Activated T-cell treated with anti-CD3 and anti-CD28 coated beads, Interleukin-2, amount 50 U/mL, for 4 hours (primary cell): ENCODE measurements at regions not wholly inside any gene's neighbourhood (a gene's known extent, or its start where the extent isn't known, plus 50 kb on each side); places are given as distances from the start of the nearest gene placed in this dataset.
"Not testable (repeated sequence)": the region's sequence is repeated elsewhere in the genome, so short reads cannot be mapped to it uniquely, and the experiment has no call there.

Experiments
- ATAC-seq, 2 donors: fragments of 200-7000 bp; cut with Tn5 transposase; one replicate each; pipeline ENCODE4 v1.10.0; 2021
- DNase-seq: peaks from one replicate; pipeline ENCODE4 v3.0.0-alpha.2; 2020
- H3K27me3 Mint-ChIP-seq: one replicate; pipeline ENCODE4 v1.8.0; 2021; ENCODE audit warnings: low read depth, mixed read lengths
- H3K36me3 Mint-ChIP-seq: one replicate; pipeline ENCODE4 v1.8.0; 2022; ENCODE audit warnings: mixed read lengths; ENCODE audit not compliant: insufficient read depth
- H3K4me1 Mint-ChIP-seq: one replicate; pipeline ENCODE4 v1.8.0; 2021; ENCODE audit warnings: low read depth, mixed read lengths
- H3K4me3 Mint-ChIP-seq: one replicate; pipeline ENCODE4 v1.8.0; 2021; ENCODE audit warnings: mild to moderate bottlenecking, moderate library complexity, mixed read lengths
- H3K9me3 Mint-ChIP-seq: one replicate; pipeline ENCODE4 v1.8.0; 2021; ENCODE audit warnings: mixed read lengths

GRCh38 chr6:14294270-14294951 is 176.8 kb downstream of the CD83 start:
- Mint-ChIP-seq H3K36me3 (no peaks in the 10 kb centered on the region), H3K4me3 (no peak overlapping the region), H3K4me1 (peaks cover 7% of the 10 kb centered on the region), H3K27me3 (no peaks in the 10 kb centered on the region), H3K9me3 (no peaks in the 10 kb centered on the region)
- ATAC-seq, result no peak
- DNase-seq, result no peak

DNA sequence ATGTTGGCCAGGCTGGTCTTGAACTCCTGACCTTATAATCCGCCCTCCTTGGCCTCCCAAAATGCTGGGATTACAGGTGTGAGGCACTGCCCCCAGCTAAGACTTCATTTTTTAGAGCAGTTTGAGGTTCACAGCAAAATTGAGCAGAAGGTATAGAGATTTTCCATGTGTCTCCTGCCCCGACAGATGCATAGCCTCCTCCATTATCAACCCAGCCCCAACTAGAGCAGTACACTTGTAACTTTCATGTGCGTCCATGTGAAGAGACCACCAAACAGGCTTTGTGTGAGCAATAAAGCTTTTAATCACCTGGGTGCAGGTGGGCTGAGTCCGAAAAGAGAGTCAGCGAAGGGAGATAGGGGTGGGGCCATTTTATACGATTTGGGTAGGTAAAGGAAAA is 179.1 kb downstream of the CD83 start:
- H3K4me1 Mint-ChIP-seq, H3K4me3 Mint-ChIP-seq, H3K27me3 Mint-ChIP-seq, ATAC-seq, H3K36me3 Mint-ChIP-seq, H3K9me3 Mint-ChIP-seq, DNase-seq: not testable (repeated sequence)

- H3K4me3 Mint-ChIP-seq, H3K36me3 Mint-ChIP-seq, H3K4me1 Mint-ChIP-seq, ATAC-seq, DNase-seq, H3K27me3 Mint-ChIP-seq, H3K9me3 Mint-ChIP-seq: not testable (repeated sequence)
These were observed 179.5 kb downstream of the CD83 start for GRCh38 chr6:14297118-14297517.

GRCh38 chr6:14300189-14300588 is 182.6 kb downstream of the CD83 start:
- H3K4me1 Mint-ChIP-seq, H3K27me3 Mint-ChIP-seq, H3K4me3 Mint-ChIP-seq, H3K36me3 Mint-ChIP-seq, DNase-seq, H3K9me3 Mint-ChIP-seq, ATAC-seq: not testable (repeated sequence)

DNA sequence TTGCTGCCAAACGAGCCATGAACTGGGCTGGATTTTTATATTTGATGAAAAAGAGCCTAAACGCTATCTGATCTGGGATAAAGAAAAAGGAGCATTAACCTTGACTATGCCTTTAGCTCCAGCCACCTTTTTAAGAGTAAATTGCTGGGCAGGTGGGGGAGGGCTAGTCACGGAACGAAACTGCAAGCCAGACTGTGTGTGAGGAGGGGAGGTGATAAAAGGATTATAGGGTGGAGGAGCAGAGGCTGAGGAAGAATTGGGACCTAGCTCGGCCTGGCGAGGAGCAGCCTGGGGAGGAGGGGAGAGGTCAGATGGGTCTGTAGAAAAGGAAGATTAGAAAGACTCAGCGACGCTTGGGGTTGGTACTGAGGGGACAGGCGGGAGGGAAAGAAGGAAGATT is 183.1 kb downstream of the CD83 start:
- H3K4me1 Mint-ChIP-seq, H3K4me3 Mint-ChIP-seq, H3K27me3 Mint-ChIP-seq, H3K36me3 Mint-ChIP-seq, H3K9me3 Mint-ChIP-seq, DNase-seq, ATAC-seq: not testable (repeated sequence)

GRCh38 chr6:14301477-14301876 is 183.9 kb downstream of the CD83 start:
- not testable (repeated sequence) for H3K27me3 Mint-ChIP-seq, ATAC-seq, H3K36me3 Mint-ChIP-seq, H3K4me3 Mint-ChIP-seq, DNase-seq, H3K4me1 Mint-ChIP-seq, H3K9me3 Mint-ChIP-seq

- peaks cover 3% of the 10 kb centered on the region for H3K4me1 Mint-ChIP-seq
- ATAC-seq (peak in 1 of 2 donors; percentile 40), DNase-seq (no peak)
- H3K27me3 Mint-ChIP-seq, result no peaks in the 10 kb centered on the region
- no peaks in the 10 kb centered on the region for H3K36me3 Mint-ChIP-seq
- no peaks in the 10 kb centered on the region for H3K9me3 Mint-ChIP-seq
- H3K4me3 Mint-ChIP-seq, result no peak overlapping the region
These were observed 187.6 kb downstream of the CD83 start for GRCh38 chr6:14305131-14305530.

DNA sequence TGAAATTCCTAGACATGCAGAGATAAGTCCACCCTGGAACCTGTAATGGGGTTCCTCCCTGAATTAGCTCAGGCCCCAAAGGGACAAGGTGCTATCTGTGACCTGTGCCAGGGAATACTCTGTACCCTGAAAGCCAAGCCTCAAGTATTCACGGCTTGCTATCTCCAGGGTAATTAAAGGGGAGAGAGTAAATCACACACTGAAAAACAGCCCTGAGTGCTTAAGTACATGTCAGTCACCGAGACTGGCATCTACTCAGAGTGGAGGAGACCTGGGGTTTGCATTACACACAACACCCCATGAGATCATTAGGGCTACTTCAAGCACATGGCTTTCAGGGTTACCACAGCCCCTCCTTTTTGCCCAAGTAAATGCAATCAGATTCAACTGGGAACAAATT is 188.1 kb downstream of the CD83 start:
- DNase-seq, result no peak

GRCh38 chr6:14306151-14306906 is 188.8 kb downstream of the CD83 start:
- Mint-ChIP-seq H3K9me3 (no peaks in the 10 kb centered on the region), H3K4me1 (peaks cover 3% of the 10 kb centered on the region), H3K36me3 (no peaks in the 10 kb centered on the region), H3K27me3 (no peaks in the 10 kb centered on the region), H3K4me3 (no peak overlapping the region)
- no peak for ATAC-seq
- no peak for DNase-seq

More for the DNA sequence above, 188.1 kb downstream of the CD83 start:
- peaks cover 3% of the 10 kb centered on the region for H3K4me1 Mint-ChIP-seq
- H3K27me3 Mint-ChIP-seq, result no peaks in the 10 kb centered on the region
- H3K9me3 Mint-ChIP-seq, result no peaks in the 10 kb centered on the region
- no peaks in the 10 kb centered on the region for H3K36me3 Mint-ChIP-seq
- no peak overlapping the region for H3K4me3 Mint-ChIP-seq
- ATAC-seq, result no peak

- Mint-ChIP-seq H3K9me3 (no peaks in the 10 kb centered on the region), H3K4me3 (no peak overlapping the region), H3K36me3 (no peaks in the 10 kb centered on the region), H3K27me3 (no peaks in the 10 kb centered on the region), H3K4me1 (peaks cover 3% of the 10 kb centered on the region)
- no peak for DNase-seq
- ATAC-seq, result no peak
These were observed 191.9 kb downstream of the CD83 start for GRCh38 chr6:14309516-14309915.

GRCh38 chr6:14309951-14310445 is 192.4 kb downstream of the CD83 start:
- Mint-ChIP-seq H3K9me3 (no peaks in the 10 kb centered on the region), H3K27me3 (no peaks in the 10 kb centered on the region), H3K4me1 (peaks cover 3% of the 10 kb centered on the region), H3K4me3 (no peak overlapping the region), H3K36me3 (no peaks in the 10 kb centered on the region)
- no peak for DNase-seq
- no peak for ATAC-seq

DNA sequence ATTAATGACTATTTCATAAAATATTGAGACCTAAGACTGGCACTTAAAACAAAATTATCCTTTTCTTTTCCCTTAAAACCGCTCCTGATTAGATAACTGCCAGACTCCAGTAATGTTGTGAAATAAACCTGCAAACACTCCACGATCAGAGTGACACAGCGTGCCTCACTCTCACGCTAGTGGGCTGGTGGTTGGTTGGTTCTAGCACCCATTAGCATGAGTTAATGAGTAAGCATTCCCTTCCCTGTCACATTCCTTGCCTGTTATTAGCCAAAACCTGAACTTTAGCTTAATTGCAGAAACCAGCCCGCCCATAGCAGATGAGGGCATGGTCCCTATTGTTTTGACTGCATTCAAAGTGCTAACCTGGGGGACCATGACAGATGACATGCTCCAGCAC is 193.4 kb downstream of the CD83 start:
- ATAC-seq (no peak), DNase-seq (no peak)
- Mint-ChIP-seq H3K4me3 (no peak overlapping the region), H3K36me3 (no peaks in the 10 kb centered on the region), H3K27me3 (no peaks in the 10 kb centered on the region), H3K4me1 (no peaks in the 10 kb centered on the region), H3K9me3 (no peaks in the 10 kb centered on the region)

DNA sequence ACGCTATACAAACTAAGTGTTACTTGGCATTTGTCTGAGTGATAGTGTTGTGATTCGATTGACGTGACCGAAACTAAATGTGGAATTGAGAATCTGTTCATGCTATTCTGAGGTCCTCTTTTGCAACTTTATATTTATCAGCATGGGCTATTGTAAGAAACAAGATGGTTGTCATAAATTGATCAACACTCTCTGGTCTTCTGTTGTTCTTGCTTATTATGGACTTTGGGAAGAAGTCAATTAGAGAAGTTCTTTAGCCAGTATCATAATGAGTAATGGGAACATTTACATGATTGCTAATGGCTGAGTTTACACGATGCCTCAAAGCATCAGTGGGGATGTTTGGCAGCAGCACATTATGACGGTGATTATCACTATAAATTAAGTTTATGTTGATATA is 195.0 kb downstream of the CD83 start:
- H3K9me3 Mint-ChIP-seq, result no peaks in the 10 kb centered on the region
- no peak for ATAC-seq
- H3K4me1 Mint-ChIP-seq, result peaks cover 5% of the 10 kb centered on the region

GRCh38 chr6:14313248-14313647 is 195.7 kb downstream of the CD83 start:
- Mint-ChIP-seq H3K9me3 (no peaks in the 10 kb centered on the region), H3K36me3 (no peaks in the 10 kb centered on the region), H3K4me3 (no peak overlapping the region), H3K4me1 (peaks cover 5% of the 10 kb centered on the region), H3K27me3 (no peaks in the 10 kb centered on the region)
- DNase-seq (no peak), ATAC-seq (no peak)

More for the DNA sequence above, 195.0 kb downstream of the CD83 start:
- no peak overlapping the region for H3K4me3 Mint-ChIP-seq
- no peaks in the 10 kb centered on the region for H3K36me3 Mint-ChIP-seq
- no peak for DNase-seq
- no peaks in the 10 kb centered on the region for H3K27me3 Mint-ChIP-seq

- no peak for DNase-seq
- no peaks in the 10 kb centered on the region for H3K36me3 Mint-ChIP-seq
- H3K9me3 Mint-ChIP-seq, result no peaks in the 10 kb centered on the region
- no peak for ATAC-seq
- no peak overlapping the region for H3K4me3 Mint-ChIP-seq
- H3K4me1 Mint-ChIP-seq, result peaks cover 5% of the 10 kb centered on the region
- H3K27me3 Mint-ChIP-seq, result no peaks in the 10 kb centered on the region
These were observed 197.8 kb downstream of the CD83 start for GRCh38 chr6:14315353-14315752.
